ENCODE measurements at regions not wholly inside any gene's neighbourhood (a gene's known extent, or its start where the extent isn't known, plus 50 kb on each side); places are given as distances from the start of the nearest gene placed in this dataset.

- Histone ChIP-seq H3K27me3 (ENCODE audit: control insufficient read depth in 1 of 2, insufficient read depth in 2 of 2, low read length in 2 of 2) (peaks cover 0 to 12% of the 10 kb centered on the region in 2 experiments; a peak in 1 of 5 replicates), H3K36me3 (replicated peaks in 1 of 2; ENCODE audit: control insufficient read depth in 1 of 2, insufficient read depth in 2 of 2, low read length in 2 of 2) (no peaks in the 10 kb centered on the region), H3K79me2 (ENCODE audit: insufficient read depth, low read length) (no peaks in the 10 kb centered on the region), H3K4me3 (replicated peaks in 1 of 3; ENCODE audit: insufficient read depth in 1 of 3, low read depth in 2 of 3, low read length in 3 of 3) (no peak overlapping the region), H3K4me2 (ENCODE audit: low read depth, low read length) (no peak overlapping the region), H3K9me3 (ENCODE audit: low read length) (no peaks in the 10 kb centered on the region), H3K27ac (ENCODE audit: extremely low read length, insufficient read depth, low read length) (no peak overlapping the region), H2AFZ (ENCODE audit: low read length) (no peak overlapping the region), H4K20me1 (ENCODE audit: insufficient read depth, low read length) (no peaks in the 10 kb centered on the region), H3K4me1 (ENCODE audit: insufficient read depth, low read length) (no peaks in the 10 kb centered on the region), H3K9ac (ENCODE audit: insufficient read depth, low read depth, low read length) (no peak overlapping the region)
- TF ChIP-seq ZBTB3 (CRISPR knock-in tag; IDR thresholded peaks at IDR 0.05; ENCODE audit: borderline replicate concordance, low read depth) (no peak), KLF9 (CRISPR knock-in tag; IDR thresholded peaks at IDR 0.05; ENCODE audit: low read depth) (no peak)
- POLR2A ChIA-PET: no interaction called here
- ATAC-seq: no peak
- DNase-seq (ENCODE audit: low spot score): no peak
- no TSS peak for BruUV-seq (replicated peaks)
- in situ Hi-C loops (cut with HindIII; ENCODE audit: extremely low pct_ligation_motif_present, low pct_unique_long_range_greater_than_20kb): no loop called here
- CTCF ChIA-PET (ENCODE audit: low intra/inter-chr PET ratio, low total read pairs): no interaction called here
- intact Hi-C loops (cut with micrococcal nuclease; ENCODE audit: unreplicated experiment): no loop called here
- no peak for FAIRE-seq
- 0% methylated on average over 3 of the region's 3 CpGs for WGBS (ENCODE audit: low lambda C conversion rate)
These were observed 89.4 kb upstream of the IGLL5 start for GRCh38 chr22:22798232-22798616.

- Histone ChIP-seq H3K79me2 (ENCODE audit: insufficient read depth, low read length) (no peaks in the 10 kb centered on the region), H2AFZ (ENCODE audit: low read length) (no peak overlapping the region), H3K4me1 (ENCODE audit: insufficient read depth, low read length) (no peaks in the 10 kb centered on the region), H3K9ac (ENCODE audit: insufficient read depth, low read depth, low read length) (no peak overlapping the region), H3K27me3 (ENCODE audit: control insufficient read depth in 1 of 2, insufficient read depth in 2 of 2, low read length in 2 of 2) (peaks cover 0 to 12% of the 10 kb centered on the region in 2 experiments; a peak in 1 of 5 replicates), H3K4me2 (ENCODE audit: low read depth, low read length) (no peak overlapping the region), H3K4me3 (replicated peaks in 1 of 3; ENCODE audit: insufficient read depth in 1 of 3, low read depth in 2 of 3, low read length in 3 of 3) (no peak overlapping the region), H3K36me3 (replicated peaks in 1 of 2; ENCODE audit: control insufficient read depth in 1 of 2, insufficient read depth in 2 of 2, low read length in 2 of 2) (no peaks in the 10 kb centered on the region), H3K27ac (ENCODE audit: extremely low read length, insufficient read depth, low read length) (no peak overlapping the region), H3K9me3 (ENCODE audit: low read length) (no peaks in the 10 kb centered on the region), H4K20me1 (ENCODE audit: insufficient read depth, low read length) (no peaks in the 10 kb centered on the region)
- ATAC-seq: no peak
- intact Hi-C loops (cut with micrococcal nuclease; ENCODE audit: unreplicated experiment): no loop called here
- ChIA-PET POLR2A (no interaction called here), CTCF (ENCODE audit: low intra/inter-chr PET ratio, low total read pairs) (no interaction called here)
- in situ Hi-C loops (cut with HindIII; ENCODE audit: extremely low pct_ligation_motif_present, low pct_unique_long_range_greater_than_20kb): no loop called here
- no peak for FAIRE-seq
- 50% methylated on average over 1 of the region's 1 CpG for WGBS (ENCODE audit: low lambda C conversion rate)
- BruUV-seq (replicated peaks): no TSS peak
- TF ChIP-seq ZSCAN29 (CRISPR knock-in tag; conservative IDR thresholded peaks at IDR 0.05) (no peak), MXD4 (CRISPR knock-in tag; IDR thresholded peaks at IDR 0.05) (no peak), ZBTB38 (CRISPR knock-in tag; IDR thresholded peaks at IDR 0.05) (no peak)
- DNase-seq (ENCODE audit: low spot score): no peak
These were observed 88.9 kb upstream of the IGLL5 start for GRCh38 chr22:22798716-22799115.

Data from HepG2 (cell line).